NB4 (cell line): ENCODE measurements at regions not wholly inside any gene's neighbourhood (a gene's known extent, or its start where the extent isn't known, plus 50 kb on each side); places are given as distances from the start of the nearest gene placed in this dataset.

Source experiments
- CTCF ChIP-seq: IDR thresholded peaks from one replicate; pipeline ENCODE4 v1.5.1; 2012; ENCODE audit warnings: low read depth, low read length
- POLR2A ChIP-seq: IDR thresholded peaks from 2 replicates; pipeline ENCODE4 v1.6.1; 2011; ENCODE audit warnings: mild to moderate bottlenecking; ENCODE audit not compliant: insufficient read length; ENCODE audit errors: extremely low read depth

- TF ChIP-seq CTCF, result no peak
- TF ChIP-seq POLR2A, result no peak
Measured at GRCh38 chr2:5467178-5467905, 224.8 kb upstream of the SOX11 start.
